Caco-2 (cell line): ENCODE measurements at regions not wholly inside any gene's neighbourhood (a gene's known extent, or its start where the extent isn't known, plus 50 kb on each side); places are given as distances from the start of the nearest gene placed in this dataset.

Experiments
- BruUV-seq: library from RNA; stranded (reverse); fragments of 400-500 nt; replicated peaks from 2 replicates; lab custom pipeline; 2021; lab: Mats Ljungman, UMichigan
- CTCF ChIA-PET: fragments of 300-600 bp; sonication (Branson Sonifier 250); formaldehyde crosslinking; loops from one replicate; lab custom pipeline; 2022; ENCODE audit warnings: antibody characterized with exemption; lab: Charles Lee
- POLR2A ChIA-PET: fragments of 300-600 bp; sonication (Branson Sonifier 250); formaldehyde crosslinking; loops from one replicate; lab custom pipeline; 2022; ENCODE audit warnings: antibody characterized with exemption; lab: Charles Lee
- DNase-seq, 2 experiments: peaks; one replicate each; pipeline versions ENCODE4 v3.0.0 to v3.0.0-alpha.2; 2020 to 2022
- H3K27me3 ChIP-seq: replicated peaks from 2 replicates; pipeline ENCODE4 v1.6.0; 2011; ENCODE audit warnings: low read length; ENCODE audit not compliant: control insufficient read depth, insufficient read depth
- H3K36me3 ChIP-seq: 2 replicates; pipeline ENCODE4 v1.5.1; 2011; ENCODE audit warnings: low read length; ENCODE audit not compliant: control insufficient read depth, insufficient read depth
- H3K4me1 ChIP-seq: fragments of 250-450 bp; sonication (Bioruptor Pico); 2 replicates; pipeline ENCODE4 v1.5.1; 2020; ENCODE audit warnings: mild to moderate bottlenecking
- H3K4me3 ChIP-seq: 2 replicates; pipeline ENCODE4 v1.5.1; 2011; ENCODE audit warnings: low read depth, mild to moderate bottlenecking, control low read depth, low read length
- H3K9me3 ChIP-seq: fragments of 250-450 bp; sonication (Bioruptor Pico); 2 replicates; pipeline ENCODE4 v1.5.1; 2020; ENCODE audit warnings: mild to moderate bottlenecking, moderate library complexity
- H3K27ac Mint-ChIP-seq: one replicate; pipeline ENCODE4 v1.8.0; 2022; ENCODE audit warnings: mixed read lengths; ENCODE audit not compliant: unreplicated experiment
- H3K27me3 Mint-ChIP-seq: one replicate; pipeline ENCODE4 v1.8.0; 2022; ENCODE audit warnings: mixed read lengths; ENCODE audit not compliant: insufficient read depth, unreplicated experiment
- H3K36me3 Mint-ChIP-seq: one replicate; pipeline ENCODE4 v1.8.0; 2022; ENCODE audit warnings: mild to moderate bottlenecking, mixed read lengths; ENCODE audit not compliant: insufficient read depth, unreplicated experiment
- H3K4me1 Mint-ChIP-seq: one replicate; pipeline ENCODE4 v1.8.0; 2022; ENCODE audit warnings: low read depth, mixed read lengths; ENCODE audit not compliant: unreplicated experiment
- H3K4me3 Mint-ChIP-seq: one replicate; pipeline ENCODE4 v1.8.0; 2022; ENCODE audit warnings: mild to moderate bottlenecking, moderate library complexity, mixed read lengths; ENCODE audit not compliant: unreplicated experiment
- H3K9me3 Mint-ChIP-seq: one replicate; pipeline ENCODE4 v1.8.0; 2022; ENCODE audit warnings: mixed read lengths; ENCODE audit not compliant: unreplicated experiment
- CTCF ChIP-seq, 2 experiments: fragments of 200-600 bp in 1 of 2; IDR thresholded peaks; 1 replicate in 1 of 2; 2 replicates in 1 of 2; pipeline versions ENCODE4 v1.5.1 to v1.8.0; 2011 to 2022; ENCODE audit warnings: antibody characterized with exemption in 1 of 2, control low read depth in 1 of 2, inconsistent platforms in 1 of 2, low read depth in 1 of 2, low read length in 1 of 2, mild to moderate bottlenecking in 1 of 2, moderate library complexity in 1 of 2; ENCODE audit not compliant: insufficient read depth in 1 of 2, severe bottlenecking in 1 of 2, unreplicated experiment in 1 of 2
- intact Hi-C: fragments of 100-400 bp; cut with micrococcal nuclease; formaldehyde crosslinking; loops from one replicate; pipeline ENCODE4 v1.10.0; 2022; ENCODE audit not compliant: unreplicated experiment

DNA sequence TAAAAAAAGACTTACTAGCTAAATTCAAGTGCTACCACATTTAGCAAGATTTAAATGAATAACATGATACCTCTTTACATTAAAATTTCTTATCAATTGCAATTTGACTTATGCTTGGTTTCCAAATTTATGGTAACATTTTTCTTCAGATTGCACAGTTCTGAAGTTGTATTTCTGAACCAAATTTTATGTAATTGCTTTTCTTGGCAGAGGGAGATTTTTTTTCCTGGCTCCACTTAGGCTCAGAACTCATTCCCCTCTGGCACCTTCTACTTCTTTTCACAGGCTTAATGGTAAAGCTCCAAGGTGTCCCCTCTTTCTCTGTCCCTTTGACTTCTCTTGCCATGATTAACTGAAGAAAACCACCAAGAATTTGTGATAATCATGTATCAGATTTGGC is 99.8 kb upstream of the TMTC1 start:
- Mint-ChIP-seq H3K4me1 (no peaks in the 10 kb centered on the region), H3K4me3 (no peak overlapping the region), H3K27me3 (no peaks in the 10 kb centered on the region), H3K36me3 (no peaks in the 10 kb centered on the region), H3K9me3 (peaks cover 38% of the 10 kb centered on the region), H3K27ac (no peak overlapping the region)
- intact Hi-C loops, result no loop called here
- H3K4me1 ChIP-seq, result no peaks in the 10 kb centered on the region
- BruUV-seq, result no TSS peak
- ChIA-PET POLR2A (no interaction called here), CTCF (no interaction called here)
- DNase-seq, result no peak
- H3K9me3 ChIP-seq, result peaks cover 31% of the 10 kb centered on the region
- H3K4me3 ChIP-seq, result no peak overlapping the region
- no peak for TF ChIP-seq CTCF (IDR thresholded peaks at IDR 0.05; ENCODE audit: insufficient read depth in 1 of 2, low read depth in 1 of 2, low read length in 1 of 2, severe bottlenecking in 1 of 2, unreplicated experiment in 1 of 2)
- H3K27me3 ChIP-seq, result no peaks in the 10 kb centered on the region
- H3K36me3 ChIP-seq, result no peaks in the 10 kb centered on the region

DNA sequence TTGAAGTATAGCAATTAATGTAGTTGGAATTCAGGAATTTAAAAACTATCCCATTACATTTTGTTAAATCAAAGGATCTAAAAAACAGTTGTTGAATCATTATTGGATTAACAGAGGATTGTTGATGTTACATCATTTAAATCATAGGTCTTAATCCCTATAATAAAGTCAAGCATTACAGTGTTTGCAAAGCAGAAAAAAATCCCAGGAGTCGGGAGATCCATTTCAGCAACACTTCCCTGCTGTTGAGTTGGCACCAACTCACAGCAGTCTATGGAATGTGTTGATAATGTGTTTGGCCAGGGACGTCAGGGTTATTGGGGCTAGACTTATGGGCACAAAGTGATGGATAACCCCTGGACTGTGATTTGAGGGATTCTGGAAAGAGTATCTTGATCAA is 99.1 kb upstream of the TMTC1 start:
- no TSS peak for BruUV-seq
- H3K4me3 ChIP-seq, result no peak overlapping the region
- POLR2A ChIA-PET, result no interaction called here
- CTCF ChIA-PET, result no interaction called here
- no peaks in the 10 kb centered on the region for H3K4me1 ChIP-seq
- no peaks in the 10 kb centered on the region for H3K27me3 ChIP-seq
- no peak for DNase-seq
- intact Hi-C loops, result no loop called here
- H3K4me1 Mint-ChIP-seq, result no peaks in the 10 kb centered on the region
- H3K36me3 Mint-ChIP-seq, result no peaks in the 10 kb centered on the region
- no peak overlapping the region for H3K4me3 Mint-ChIP-seq
- H3K36me3 ChIP-seq, result no peaks in the 10 kb centered on the region
- peaks cover 26% of the 10 kb centered on the region for H3K9me3 ChIP-seq
- no peak for TF ChIP-seq CTCF (IDR thresholded peaks at IDR 0.05; ENCODE audit: insufficient read depth in 1 of 2, low read depth in 1 of 2, low read length in 1 of 2, severe bottlenecking in 1 of 2, unreplicated experiment in 1 of 2)
- no peak overlapping the region for H3K27ac Mint-ChIP-seq
- no peaks in the 10 kb centered on the region for H3K27me3 Mint-ChIP-seq
- peaks cover 35% of the 10 kb centered on the region for H3K9me3 Mint-ChIP-seq

DNA sequence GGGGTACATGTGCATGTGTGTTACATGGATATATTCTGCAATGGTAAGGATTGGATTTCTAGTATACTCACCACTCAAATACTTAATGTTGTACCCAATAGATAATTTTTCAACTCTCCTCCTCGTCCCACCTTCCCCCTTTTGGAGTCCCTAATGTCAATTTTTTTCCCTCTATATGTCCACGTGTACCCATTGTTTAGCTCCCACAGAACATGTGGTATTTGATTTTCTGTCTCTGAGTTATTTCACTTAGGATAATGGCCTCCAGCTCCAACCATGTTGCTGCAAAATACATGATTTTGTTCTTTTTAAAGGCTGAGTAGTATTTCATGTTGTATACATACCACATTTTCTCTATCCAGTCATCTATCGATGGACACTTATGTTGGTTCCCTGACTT is 97.2 kb upstream of the TMTC1 start:
- no peaks in the 10 kb centered on the region for H3K4me1 ChIP-seq
- Mint-ChIP-seq H3K4me3 (no peak overlapping the region), H3K36me3 (no peaks in the 10 kb centered on the region), H3K27ac (no peak overlapping the region), H3K9me3 (peaks cover 19% of the 10 kb centered on the region), H3K4me1 (no peaks in the 10 kb centered on the region), H3K27me3 (no peaks in the 10 kb centered on the region)
- intact Hi-C loops, result no loop called here
- H3K36me3 ChIP-seq, result no peaks in the 10 kb centered on the region
- H3K9me3 ChIP-seq, result peaks cover 25% of the 10 kb centered on the region
- no peak overlapping the region for H3K4me3 ChIP-seq
- TF ChIP-seq CTCF (IDR thresholded peaks at IDR 0.05; ENCODE audit: insufficient read depth in 1 of 2, low read depth in 1 of 2, low read length in 1 of 2, severe bottlenecking in 1 of 2, unreplicated experiment in 1 of 2), result no peak
- DNase-seq, result no peak
- ChIA-PET CTCF (no interaction called here), POLR2A (no interaction called here)
- H3K27me3 ChIP-seq, result no peaks in the 10 kb centered on the region
- no TSS peak for BruUV-seq
